ENCODE measurements at regions not wholly inside any gene's neighbourhood (a gene's known extent, or its start where the extent isn't known, plus 50 kb on each side); places are given as distances from the start of the nearest gene placed in this dataset.

DNA sequence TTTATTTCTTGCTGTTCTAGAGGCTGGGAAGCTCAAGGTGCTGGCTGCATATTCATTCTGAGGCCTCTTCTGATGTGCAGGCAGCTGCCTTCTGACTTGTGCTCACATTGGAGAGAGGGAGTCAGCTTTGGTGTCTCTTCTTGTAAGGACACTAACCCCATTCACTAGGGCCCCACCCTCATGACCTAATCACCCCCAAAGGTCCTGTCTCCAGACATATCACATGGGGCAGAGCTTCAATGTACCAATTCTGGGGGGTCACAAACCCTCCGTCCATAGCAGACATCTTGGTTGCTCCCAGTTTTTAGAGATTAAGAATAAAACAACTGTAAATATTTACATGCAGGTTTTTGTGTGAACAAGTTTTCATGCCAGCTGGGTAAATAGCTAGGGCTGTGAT is 109.1 kb downstream of the RTP5 start:
- Histone ChIP-seq H3K27me3 (ENCODE audit: control insufficient read depth in 3 of 3, insufficient read depth in 3 of 3, low read length in 2 of 3) (no peaks in the 10 kb centered on the region), H3K9ac (ENCODE audit: insufficient read depth in 1 of 2, low read length in 2 of 2) (no peak overlapping the region), H3K4me1 (ENCODE audit: control insufficient read depth in 5 of 5, insufficient read depth in 5 of 5, low read length in 5 of 5) (peaks cover 0 to 9% (median 0%) of the 10 kb centered on the region in 5 donors), H3K9me3 (ENCODE audit: control insufficient read depth in 4 of 4, insufficient read depth in 3 of 4, low read length in 3 of 4) (no peaks in the 10 kb centered on the region), H3K27ac (ENCODE audit: low read depth in 1 of 2, low read length in 1 of 2) (no peak overlapping the region), H3K4me3 (no peak overlapping the region), H3K36me3 (ENCODE audit: control insufficient read depth in 4 of 4, insufficient read depth in 4 of 4, low read length in 4 of 4) (no peaks in the 10 kb centered on the region)
- ATAC-seq (ENCODE audit: insufficient read depth, low FRiP score) (no peak), DNase-seq (no peak)
- TF ChIP-seq CTCF (IDR thresholded peaks at IDR 0.05; ENCODE audit: control extremely low read depth, extremely low read depth) = no peak
- 99 to 100% methylated on average over 1 of the region's 1 CpG for WGBS, 2 donors

DNA sequence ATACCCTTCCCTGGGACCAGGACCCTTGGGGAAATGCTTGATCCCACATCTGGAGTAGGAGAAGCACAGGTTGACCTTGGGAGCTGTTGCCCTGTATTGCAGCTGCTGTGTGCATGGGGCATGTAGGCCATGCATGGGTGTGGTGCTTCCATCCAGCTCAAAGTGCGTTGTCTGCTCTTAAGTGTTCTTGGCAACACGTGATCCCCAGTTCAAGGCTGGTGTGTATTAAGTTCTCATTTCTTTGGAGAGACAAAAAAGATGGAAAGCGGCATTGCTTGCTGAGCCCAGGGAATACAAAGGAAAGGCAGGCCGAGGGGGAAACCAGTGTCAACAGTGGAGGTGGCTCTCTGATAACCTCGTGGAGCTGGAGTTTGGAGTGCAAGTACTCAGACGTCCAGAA is 110.7 kb downstream of the RTP5 start:
- ATAC-seq (ENCODE audit: insufficient read depth, low FRiP score) = no peak
- H3K36me3 ChIP-seq (ENCODE audit: control insufficient read depth in 4 of 4, insufficient read depth in 4 of 4, low read length in 4 of 4) = no peaks in the 10 kb centered on the region
- no peak for DNase-seq
- peaks cover 0 to 9% (median 0%) of the 10 kb centered on the region in 5 donors for H3K4me1 ChIP-seq (ENCODE audit: control insufficient read depth in 5 of 5, insufficient read depth in 5 of 5, low read length in 5 of 5)
- H3K4me3 ChIP-seq = no peak overlapping the region
- H3K27me3 ChIP-seq (ENCODE audit: control insufficient read depth in 3 of 3, insufficient read depth in 3 of 3, low read length in 2 of 3) = no peaks in the 10 kb centered on the region
- no peak overlapping the region for H3K27ac ChIP-seq (ENCODE audit: low read depth in 1 of 2, low read length in 1 of 2)
- TF ChIP-seq CTCF (IDR thresholded peaks at IDR 0.05; ENCODE audit: control extremely low read depth, extremely low read depth) = no peak
- H3K9me3 ChIP-seq (ENCODE audit: control insufficient read depth in 4 of 4, insufficient read depth in 3 of 4, low read length in 3 of 4) = no peaks in the 10 kb centered on the region
- H3K9ac ChIP-seq (ENCODE audit: insufficient read depth in 1 of 2, low read length in 2 of 2) = no peak overlapping the region
- WGBS, 2 donors = 74 to 80% methylated on average over 6 of the region's 6 CpGs

GRCh38 chr2:241981076-241981700 is 111.7 kb downstream of the RTP5 start:
- peaks cover 0 to 4% (median 0%) of the 10 kb centered on the region in 5 donors for H3K4me1 ChIP-seq (ENCODE audit: control insufficient read depth in 5 of 5, insufficient read depth in 5 of 5, low read length in 5 of 5)
- no peaks in the 10 kb centered on the region for H3K27me3 ChIP-seq (ENCODE audit: control insufficient read depth in 3 of 3, insufficient read depth in 3 of 3, low read length in 2 of 3)
- H3K36me3 ChIP-seq (ENCODE audit: control insufficient read depth in 4 of 4, insufficient read depth in 4 of 4, low read length in 4 of 4) = no peaks in the 10 kb centered on the region
- TF ChIP-seq CTCF (IDR thresholded peaks at IDR 0.05; ENCODE audit: control extremely low read depth, extremely low read depth) = no peak
- 94 to 97% methylated on average over 24 of the region's 24 CpGs for WGBS, 2 donors
- no peak overlapping the region for H3K9ac ChIP-seq (ENCODE audit: insufficient read depth in 1 of 2, low read length in 2 of 2)
- ATAC-seq (ENCODE audit: insufficient read depth, low FRiP score) (no peak), DNase-seq (no peak)
- no peaks in the 10 kb centered on the region for H3K9me3 ChIP-seq (ENCODE audit: control insufficient read depth in 4 of 4, insufficient read depth in 3 of 4, low read length in 3 of 4)
- no peak overlapping the region for H3K4me3 ChIP-seq
- H3K27ac ChIP-seq (ENCODE audit: low read depth in 1 of 2, low read length in 1 of 2) = no peak overlapping the region

All from lung (tissue), 11 donors.